H9 (cell line): ENCODE measurements at regions not wholly inside any gene's neighbourhood (a gene's known extent, or its start where the extent isn't known, plus 50 kb on each side); places are given as distances from the start of the nearest gene placed in this dataset.
"Not testable (repeated sequence)": the region's sequence is repeated elsewhere in the genome, so short reads cannot be mapped to it uniquely, and the experiment has no call there.

ENCODE experiments used
- DNase-seq: peaks from one replicate; pipeline ENCODE4 v3.0.0-alpha.2; 2017
- H2AFZ ChIP-seq: one replicate; pipeline ENCODE4 v1.6.1; 2013; ENCODE audit warnings: mild to moderate bottlenecking, low read length, control low read depth, moderate library complexity
- H2AK5ac ChIP-seq: 2 replicates; pipeline ENCODE4 v1.6.1; 2013; ENCODE audit warnings: low read length, control low read depth, mixed read lengths; ENCODE audit not compliant: insufficient read length
- H2BK120ac ChIP-seq: one replicate; pipeline ENCODE4 v1.6.1; 2013; ENCODE audit warnings: low read depth, mild to moderate bottlenecking, low read length, control low read depth, inconsistent platforms; ENCODE audit not compliant: poor library complexity, severe bottlenecking
- H2BK12ac ChIP-seq: 2 replicates; pipeline ENCODE4 v1.6.1; 2013; ENCODE audit warnings: low read length, control low read depth, mixed read lengths, low read depth; ENCODE audit not compliant: insufficient read length
- H2BK15ac ChIP-seq: 2 replicates; pipeline ENCODE4 v1.6.1; 2013; ENCODE audit warnings: low read depth, low read length, control low read depth
- H2BK20ac ChIP-seq: one replicate; pipeline ENCODE4 v1.6.1; 2013; ENCODE audit warnings: low read depth, mild to moderate bottlenecking, low read length, control low read depth, inconsistent platforms; ENCODE audit not compliant: poor library complexity, severe bottlenecking
- H2BK5ac ChIP-seq: 2 replicates; pipeline ENCODE4 v1.6.1; 2013; ENCODE audit warnings: low read length, control low read depth, mixed read lengths; ENCODE audit not compliant: insufficient read length
- H3K14ac ChIP-seq: 2 replicates; pipeline ENCODE4 v1.6.1; 2013; ENCODE audit warnings: low read length, control low read depth; ENCODE audit not compliant: insufficient read depth
- H3K18ac ChIP-seq: 2 replicates; pipeline ENCODE4 v1.6.1; 2013; ENCODE audit warnings: low read depth, mild to moderate bottlenecking, mixed read lengths, low read length, control low read depth; ENCODE audit not compliant: insufficient read length
- H3K23ac ChIP-seq: 2 replicates; pipeline ENCODE4 v1.6.1; 2013; ENCODE audit warnings: low read length, control low read depth, mixed read lengths, low read depth; ENCODE audit not compliant: insufficient read length
- H3K23me2 ChIP-seq: 2 replicates; pipeline ENCODE4 v1.6.1; 2013; ENCODE audit warnings: low read depth, mild to moderate bottlenecking, mixed read lengths, low read length, control low read depth; ENCODE audit not compliant: insufficient read length, poor library complexity, severe bottlenecking
- H3K27ac ChIP-seq: 2 replicates; pipeline ENCODE4 v1.5.1; 2013; ENCODE audit warnings: low read length, control low read depth, mixed read lengths, low read depth; ENCODE audit not compliant: insufficient read length
- H3K27me3 ChIP-seq: 2 replicates; pipeline ENCODE4 v1.6.1; 2013; ENCODE audit warnings: low read length, control low read depth, inconsistent platforms; ENCODE audit not compliant: insufficient read depth
- H3K4ac ChIP-seq: 2 replicates; pipeline ENCODE4 v1.6.1; 2013; ENCODE audit warnings: low read depth, mild to moderate bottlenecking, control low read depth, inconsistent platforms, low read length, moderate library complexity
- H3K4me1 ChIP-seq: 2 replicates; pipeline ENCODE4 v1.6.1; 2013; ENCODE audit warnings: low read length, control low read depth, inconsistent platforms; ENCODE audit not compliant: insufficient read depth
- H3K4me2 ChIP-seq: 2 replicates; pipeline ENCODE4 v1.6.1; 2013; ENCODE audit warnings: low read length, control low read depth, mixed read lengths; ENCODE audit not compliant: insufficient read length, insufficient read depth
- H3K56ac ChIP-seq: 2 replicates; pipeline ENCODE4 v1.6.1; 2013; ENCODE audit warnings: low read depth, mild to moderate bottlenecking, mixed read lengths, low read length, control low read depth; ENCODE audit not compliant: insufficient read length
- H3K79me1 ChIP-seq: 2 replicates; pipeline ENCODE4 v1.6.1; 2013; ENCODE audit warnings: low read depth, mild to moderate bottlenecking, moderate library complexity, low read length, control low read depth, inconsistent platforms; ENCODE audit not compliant: insufficient read depth, poor library complexity, severe bottlenecking
- H3K79me2 ChIP-seq: 2 replicates; pipeline ENCODE4 v1.6.1; 2013; ENCODE audit warnings: low read length, control low read depth, inconsistent platforms; ENCODE audit not compliant: insufficient read depth
- H3K9ac ChIP-seq: 2 replicates; pipeline ENCODE4 v1.6.1; 2013; ENCODE audit warnings: low read length, control low read depth, mixed read lengths; ENCODE audit not compliant: insufficient read length; ENCODE audit errors: extremely low read depth
- H3K9me3 ChIP-seq: one replicate; pipeline ENCODE4 v1.6.1; 2013; ENCODE audit warnings: low read depth, low read length, inconsistent platforms; ENCODE audit not compliant: control insufficient read depth
- H3T11ph ChIP-seq: one replicate; pipeline ENCODE4 v1.6.1; 2013; ENCODE audit warnings: mild to moderate bottlenecking, low read length, control low read depth, inconsistent platforms
- H4K20me1 ChIP-seq: one replicate; pipeline ENCODE4 v1.6.1; 2013; ENCODE audit not compliant: control insufficient read depth, insufficient read length, insufficient read depth
- H4K5ac ChIP-seq: 2 replicates; pipeline ENCODE4 v1.6.1; 2013; ENCODE audit warnings: low read depth, mild to moderate bottlenecking, mixed read lengths, low read length, control low read depth; ENCODE audit not compliant: insufficient read length
- H4K8ac ChIP-seq: replicated peaks from 2 replicates; pipeline ENCODE4 v1.6.1; 2013; ENCODE audit warnings: low read length, control low read depth, mixed read lengths, low read depth; ENCODE audit not compliant: insufficient read length
- H4K91ac ChIP-seq: 2 replicates; pipeline ENCODE4 v1.6.1; 2013; ENCODE audit warnings: low read depth, mild to moderate bottlenecking, moderate library complexity, mixed read lengths, low read length, control low read depth; ENCODE audit not compliant: insufficient read length
- H3K27ac Mint-ChIP-seq, 3 experiments: 2 replicates in 2 of 3; 3 replicates in 1 of 3; pipeline ENCODE4 v1.8.0; 2020 to 2021; ENCODE audit warnings: mixed read lengths in 3 of 3, mild to moderate bottlenecking in 1 of 3, moderate library complexity in 1 of 3
- H3K27me3 Mint-ChIP-seq: 2 replicates; pipeline ENCODE4 v1.8.0; 2021; ENCODE audit warnings: low read depth, mild to moderate bottlenecking, moderate library complexity, mixed read lengths
- H3K36me3 Mint-ChIP-seq, 3 experiments: 2 replicates in 2 of 3; 3 replicates in 1 of 3; pipeline ENCODE4 v1.8.0; 2020 to 2021; ENCODE audit warnings: low read depth in 3 of 3, mixed read lengths in 3 of 3; ENCODE audit not compliant: insufficient read depth in 1 of 3
- H3K4me1 Mint-ChIP-seq, 2 experiments: 2 replicates each; pipeline ENCODE4 v1.8.0; 2020; ENCODE audit warnings: mixed read lengths in 2 of 2
- H3K4me3 Mint-ChIP-seq, 2 experiments: 2 replicates in 1 of 2; 3 replicates in 1 of 2; pipeline ENCODE4 v1.8.0; 2020 to 2021; ENCODE audit warnings: mild to moderate bottlenecking in 2 of 2, mixed read lengths in 2 of 2, moderate library complexity in 1 of 2
- H3K9me3 Mint-ChIP-seq, 2 experiments: 2 replicates in 1 of 2; 3 replicates in 1 of 2; pipeline ENCODE4 v1.8.0; 2020; ENCODE audit warnings: mild to moderate bottlenecking in 2 of 2, mixed read lengths in 2 of 2, moderate library complexity in 1 of 2
- WGBS: extraction: QIAGEN DNeasy Blood & Tissue Kit; methylation state at CpG from one replicate; pipeline ENCODE4 v1.1.7; 2013; ENCODE audit warnings: missing lambda C conversion rate, low lambda C conversion rate, mixed read lengths; ENCODE audit not compliant: insufficient read length; ENCODE audit errors: extremely low coverage; 5-methylcytosine and 5-hydroxymethylcytosine counted together

DNA sequence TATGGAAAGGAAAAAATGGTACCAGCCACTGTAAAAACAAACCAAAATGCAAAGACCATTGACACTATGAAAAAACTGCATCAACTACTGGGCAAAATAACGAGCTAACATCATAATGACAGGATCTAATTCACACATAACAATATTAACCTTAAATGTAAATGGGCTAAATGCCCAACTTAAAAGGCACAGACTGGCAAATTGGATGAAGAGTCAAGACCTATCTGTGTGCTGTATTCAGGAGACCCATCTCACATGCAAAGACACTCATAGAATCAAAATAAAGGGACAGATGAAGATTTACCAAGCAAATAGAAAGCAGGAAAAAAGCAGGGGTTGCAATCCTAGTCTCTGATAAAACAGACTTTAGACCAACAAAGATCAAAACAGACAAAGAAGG is 186.6 kb downstream of the HACE1 start:
- not testable (repeated sequence) for H3K4ac ChIP-seq
- no CpG with 5 or more reads among the region's 1 CpG for WGBS

DNA sequence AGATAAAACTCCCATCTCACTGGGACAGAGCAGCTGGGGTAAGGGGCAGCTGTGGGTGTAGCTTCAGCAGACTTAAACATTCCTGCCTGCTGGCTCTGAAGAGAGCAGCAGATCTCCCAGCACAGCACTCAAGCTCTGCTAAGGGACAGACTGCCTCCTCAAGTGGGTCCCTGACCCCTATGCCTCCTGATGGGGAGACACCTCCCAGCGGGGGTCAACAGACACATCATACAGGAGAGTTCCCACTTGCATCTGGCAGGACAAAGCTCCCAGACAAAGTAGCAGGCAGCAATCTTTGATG is 188.2 kb downstream of the HACE1 start:
- not testable (repeated sequence) for H3K27ac ChIP-seq, H4K20me1 ChIP-seq, H3K18ac ChIP-seq, H3K79me2 ChIP-seq, H3K27me3 ChIP-seq, H3K4ac ChIP-seq, H3K4me1 ChIP-seq, H3K79me1 ChIP-seq, H3K27me3 Mint-ChIP-seq, H3K23me2 ChIP-seq, H2BK12ac ChIP-seq, H4K91ac ChIP-seq, H3K14ac ChIP-seq, H3K9ac ChIP-seq, H2BK20ac ChIP-seq, H2AFZ ChIP-seq, H4K5ac ChIP-seq, H2AK5ac ChIP-seq, H3K4me3 Mint-ChIP-seq, H3K9me3 ChIP-seq, H2BK15ac ChIP-seq, H2BK120ac ChIP-seq, H3K4me2 ChIP-seq, H2BK5ac ChIP-seq, H3T11ph ChIP-seq, H3K56ac ChIP-seq, DNase-seq, H3K27ac Mint-ChIP-seq, H3K23ac ChIP-seq, H4K8ac ChIP-seq
- H3K36me3 Mint-ChIP-seq, result peaks cover 2 to 27% (median 14%) of the 10 kb centered on the region in 3 experiments; a peak in 5 of 7 replicates
- H3K9me3 Mint-ChIP-seq, result peaks cover 34 to 35% of the 10 kb centered on the region in 2 experiments
- peaks cover 6 to 11% of the 10 kb centered on the region in 2 experiments; a peak in 3 of 4 replicates for H3K4me1 Mint-ChIP-seq
- no CpG with 5 or more reads among the region's 1 CpG for WGBS

More for the DNA sequence above, 186.6 kb downstream of the HACE1 start:
- peaks cover 34 to 40% of the 10 kb centered on the region in 2 experiments for H3K9me3 Mint-ChIP-seq
- H3K36me3 Mint-ChIP-seq, result peaks cover 5 to 27% (median 15%) of the 10 kb centered on the region in 3 experiments; a peak in 5 of 7 replicates
- not testable (repeated sequence) for H2BK20ac ChIP-seq, H3T11ph ChIP-seq, H3K4me1 ChIP-seq, H3K9me3 ChIP-seq, H4K8ac ChIP-seq, H3K9ac ChIP-seq, H3K27ac Mint-ChIP-seq, H3K4me1 Mint-ChIP-seq, H4K5ac ChIP-seq, H4K91ac ChIP-seq, H2AK5ac ChIP-seq, H3K4me2 ChIP-seq, H3K23me2 ChIP-seq, H2BK12ac ChIP-seq, H2BK15ac ChIP-seq, H3K27ac ChIP-seq, H2BK5ac ChIP-seq, H3K14ac ChIP-seq, H3K79me1 ChIP-seq, H3K23ac ChIP-seq, H3K4me3 Mint-ChIP-seq, H3K56ac ChIP-seq, H3K27me3 ChIP-seq, DNase-seq, H3K79me2 ChIP-seq, H2AFZ ChIP-seq, H3K18ac ChIP-seq, H2BK120ac ChIP-seq, H3K27me3 Mint-ChIP-seq, H4K20me1 ChIP-seq
